ENCODE measurements at regions not wholly inside any gene's neighbourhood (a gene's known extent, or its start where the extent isn't known, plus 50 kb on each side); places are given as distances from the start of the nearest gene placed in this dataset.
"Not testable (repeated sequence)": the region's sequence is repeated elsewhere in the genome, so short reads cannot be mapped to it uniquely, and the experiment has no call there.

GRCh38 chr2:235223011-235223410 is 270.8 kb upstream of the AGAP1 start:
- FAIRE-seq = peak; percentile 21

GRCh38 chr2:235224410-235224809 is 269.4 kb upstream of the AGAP1 start:
- no peak for FAIRE-seq

DNA sequence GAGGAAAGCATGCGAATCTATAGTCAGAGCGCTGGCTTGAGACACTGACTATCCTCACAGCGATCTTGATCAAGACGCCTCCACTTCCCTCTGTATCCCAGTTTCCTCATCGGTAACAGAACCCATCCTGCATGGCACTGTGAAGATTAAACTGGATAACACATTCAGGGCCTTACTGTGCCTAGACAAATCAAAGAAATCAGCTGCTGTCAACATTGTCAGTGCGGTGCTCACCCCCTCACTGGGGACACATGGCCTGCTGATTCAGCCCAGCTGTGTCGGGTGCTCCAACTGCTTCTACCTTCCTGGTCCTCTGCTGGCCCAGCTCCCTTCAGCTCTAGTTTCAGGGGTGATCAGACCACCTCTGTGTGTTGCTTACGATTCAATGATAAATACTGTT is 268.6 kb upstream of the AGAP1 start:
- no peak for FAIRE-seq

GRCh38 chr2:235227590-235227989 is 266.3 kb upstream of the AGAP1 start:
- FAIRE-seq = no peak

- not testable (repeated sequence) for FAIRE-seq
These were observed 265.4 kb upstream of the AGAP1 start for GRCh38 chr2:235228422-235228821.

DNA sequence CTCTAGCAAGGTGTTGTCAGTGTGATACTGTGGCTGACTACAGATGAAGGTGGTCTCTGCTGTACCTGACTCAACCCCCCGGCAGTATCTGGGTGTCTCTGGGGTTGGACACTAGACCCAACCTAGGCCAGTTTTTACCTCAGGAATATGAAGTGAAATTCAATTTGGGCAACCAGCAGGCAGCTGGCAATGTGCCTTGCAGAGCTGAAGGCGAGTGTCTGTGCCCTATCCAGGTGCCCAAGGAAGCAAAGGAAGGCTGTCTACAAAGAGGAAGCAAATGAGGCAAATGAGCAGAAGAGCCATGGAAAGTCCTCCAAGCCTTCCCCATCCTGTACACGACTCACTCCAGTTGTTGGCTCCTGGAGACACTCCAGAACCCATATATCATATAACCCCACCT is 264.6 kb upstream of the AGAP1 start:
- FAIRE-seq = no peak

DNA sequence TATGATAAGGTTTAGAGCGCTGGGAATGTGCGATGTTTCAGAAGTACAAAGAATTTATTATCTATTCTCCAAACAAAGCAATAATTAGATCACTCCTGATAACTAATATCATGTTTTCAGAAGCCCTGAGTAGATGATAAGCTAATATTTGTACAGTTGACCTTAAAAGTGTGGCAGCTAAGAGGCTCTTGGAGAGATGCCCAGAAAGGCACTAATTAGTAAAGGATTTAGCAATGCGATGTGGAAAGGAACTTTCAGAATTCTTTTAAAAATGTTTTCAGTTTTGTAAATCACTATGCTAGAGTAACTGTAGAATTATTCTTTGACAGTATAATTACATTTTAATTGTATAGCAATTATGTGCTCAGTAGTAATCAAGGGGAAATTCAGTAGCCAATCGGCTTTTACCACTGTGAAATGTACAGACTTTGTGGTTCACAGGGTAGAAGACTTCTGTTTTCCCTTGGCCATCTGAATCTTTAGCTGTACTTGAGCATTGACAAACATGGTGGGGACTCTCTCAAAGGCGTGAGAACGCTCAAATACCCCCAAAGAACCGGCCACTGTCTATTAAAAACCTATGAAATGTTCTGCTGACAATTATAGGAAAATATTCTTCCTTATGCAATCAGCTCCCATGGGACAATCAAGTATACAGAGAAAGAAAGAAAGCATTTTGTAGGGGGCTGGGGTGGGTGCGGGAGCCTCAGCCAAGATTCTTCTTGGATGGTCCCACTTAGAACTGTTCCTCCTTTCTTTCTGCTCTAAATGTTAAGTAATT is 262.8 kb upstream of the AGAP1 start:
- peak; percentile 62 for FAIRE-seq

- FAIRE-seq = no peak
These were observed 261.1 kb upstream of the AGAP1 start for GRCh38 chr2:235232449-235233433.

DNA sequence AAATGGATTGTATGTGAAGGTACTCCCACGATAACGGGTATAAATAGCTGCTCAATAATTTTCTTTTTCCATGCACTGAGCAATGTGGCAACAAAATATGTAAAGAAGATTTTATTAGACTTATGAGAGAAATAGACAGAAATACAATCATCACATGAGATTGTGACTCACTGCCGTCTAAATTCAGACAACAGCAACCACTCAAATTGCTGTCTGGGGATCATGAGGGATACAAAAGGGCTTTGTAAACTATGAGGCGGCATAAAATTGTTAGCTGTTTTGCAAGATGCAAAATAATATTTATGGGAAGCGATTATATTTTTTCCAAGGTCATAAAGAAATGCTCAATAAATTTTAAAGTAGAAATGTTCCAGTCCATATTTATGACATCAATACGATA is 259.1 kb upstream of the AGAP1 start:
- no peak for FAIRE-seq

- FAIRE-seq = no peak
These were observed 257.7 kb upstream of the AGAP1 start for GRCh38 chr2:235235977-235236767.

DNA sequence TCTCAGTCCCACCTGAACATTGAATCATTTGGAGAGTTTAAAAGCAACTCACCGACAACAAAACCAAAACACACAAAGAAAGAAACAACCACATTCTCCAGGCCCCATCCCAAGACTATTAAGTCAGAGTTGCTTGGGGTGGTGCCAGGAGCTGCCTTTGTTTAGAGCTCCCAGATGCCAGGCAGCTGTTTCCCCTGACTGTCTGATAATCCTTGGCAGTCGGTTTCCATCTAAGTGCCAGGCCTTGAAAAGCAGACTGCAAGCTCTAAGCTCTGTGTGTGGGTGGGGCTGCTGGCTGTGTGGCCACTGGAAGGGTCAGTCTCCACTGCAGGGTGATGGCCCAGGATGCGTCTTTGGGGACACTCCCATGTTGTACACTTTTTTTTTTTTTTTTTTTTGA is 255.3 kb upstream of the AGAP1 start:
- no peak for FAIRE-seq

GRCh38 chr2:235240574-235240973 is 253.3 kb upstream of the AGAP1 start:
- no peak for FAIRE-seq

DNA sequence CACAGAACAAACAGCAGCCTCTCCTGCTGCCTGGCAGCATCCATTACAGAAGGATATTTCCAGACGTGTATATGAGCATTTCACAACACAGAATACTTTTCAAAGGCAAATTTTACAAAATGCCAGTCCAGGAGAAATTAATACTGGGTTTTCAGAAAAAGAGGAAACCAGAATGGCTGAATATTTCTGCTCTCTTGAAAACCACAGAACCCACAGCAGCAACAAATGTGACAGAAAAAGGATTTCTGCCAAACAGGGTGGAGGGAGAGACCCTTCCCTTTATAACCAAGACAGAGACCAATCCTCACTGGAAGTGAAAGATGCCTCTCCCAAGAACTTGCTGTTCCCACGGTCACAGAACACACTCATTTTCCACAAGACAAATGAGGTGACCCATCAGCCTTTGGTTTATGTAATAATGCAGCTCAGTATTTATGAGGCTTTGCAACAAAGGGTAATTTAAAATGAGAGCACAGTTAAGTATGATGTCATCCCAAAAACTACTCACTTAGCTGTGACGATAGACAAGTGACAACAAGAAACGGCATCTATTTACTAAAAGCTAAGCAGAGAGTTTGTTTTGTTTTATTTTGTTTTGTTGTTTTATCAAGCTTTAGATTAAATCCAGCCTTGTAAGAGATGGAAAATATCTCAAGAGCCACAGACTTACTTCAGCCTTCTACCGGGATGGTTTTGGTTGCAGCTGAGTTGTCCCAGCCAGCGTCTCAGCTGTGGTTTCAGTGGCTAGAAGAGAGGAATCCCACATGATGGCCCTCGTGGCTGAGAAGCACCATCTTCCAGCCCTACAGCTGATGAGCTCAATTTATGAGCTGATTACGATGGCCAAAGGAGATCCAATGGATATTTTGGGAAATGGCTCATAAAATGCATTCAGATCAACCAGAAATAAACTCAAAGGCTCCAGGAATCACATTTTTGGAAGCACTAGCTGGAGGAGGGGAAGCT is 249.3 kb upstream of the AGAP1 start:
- FAIRE-seq = no peak

GRCh38 chr2:235247001-235247400 is 246.8 kb upstream of the AGAP1 start:
- FAIRE-seq = no peak

DNA sequence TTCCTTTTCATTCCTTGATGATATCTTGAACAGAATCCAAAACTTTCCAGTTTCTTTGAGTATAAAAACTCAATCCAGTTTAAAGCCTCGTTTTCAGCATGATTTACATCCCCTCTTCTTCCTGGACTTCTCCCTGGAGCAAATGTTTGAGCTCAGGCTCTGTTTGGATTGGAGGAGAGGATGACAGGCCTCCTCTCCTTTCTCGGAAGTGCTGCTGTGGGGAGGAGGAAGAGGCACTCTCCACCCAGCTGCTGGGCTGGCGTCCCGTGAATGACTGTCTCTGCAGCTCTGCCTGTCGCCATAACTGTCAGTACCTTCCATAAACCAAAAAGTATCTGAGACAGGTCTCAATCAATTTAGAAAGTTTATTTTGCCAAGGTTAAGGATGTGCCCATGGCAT is 238.2 kb upstream of the AGAP1 start:
- FAIRE-seq = no peak

- FAIRE-seq = no peak
These were observed 236.3 kb upstream of the AGAP1 start for GRCh38 chr2:235257590-235257989.

- FAIRE-seq = no peak
These were observed 231.1 kb upstream of the AGAP1 start for GRCh38 chr2:235262750-235263149.

- peak; percentile 58 for FAIRE-seq
These were observed 230.4 kb upstream of the AGAP1 start for GRCh38 chr2:235263205-235264120.

GRCh38 chr2:235264121-235264493 is 229.7 kb upstream of the AGAP1 start:
- no peak for FAIRE-seq

DNA sequence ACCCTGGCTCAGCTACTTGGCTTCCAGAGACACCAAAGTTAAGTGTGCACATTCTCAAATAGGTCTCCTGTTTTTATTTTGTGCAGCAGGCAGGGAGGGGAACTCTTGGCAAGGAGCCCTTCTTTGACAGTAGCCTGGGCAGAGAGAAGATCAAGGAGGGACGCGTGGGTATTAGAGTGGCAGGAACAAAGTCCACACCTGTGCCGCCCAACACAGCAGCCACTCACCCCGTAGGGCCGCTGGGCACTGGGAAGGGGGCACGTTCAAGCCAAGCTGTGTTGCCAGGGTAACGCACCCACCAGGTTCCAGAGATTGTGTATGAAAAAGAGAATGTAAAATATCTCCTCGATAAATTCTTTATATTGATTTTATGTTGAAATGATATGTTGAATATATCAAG is 229.3 kb upstream of the AGAP1 start:
- FAIRE-seq = no peak
